Neural cell (in vitro differentiated cells): ENCODE measurements at regions not wholly inside any gene's neighbourhood (a gene's known extent, or its start where the extent isn't known, plus 50 kb on each side); places are given as distances from the start of the nearest gene placed in this dataset.

Source experiments
- H2AFZ ChIP-seq: fragments of 200-600, 300-800 bp; sonication (generic), shearing (Covaris generic); 2 replicates; pipeline ENCODE4 v1.6.0; 2014; ENCODE audit warnings: low read depth, mild to moderate bottlenecking, antibody characterized with exemption, low read length, moderate library complexity
- H3F3A ChIP-seq: fragments of 200-600 bp; shearing (Covaris generic); 2 replicates; pipeline ENCODE4 v1.6.1; 2016; ENCODE audit warnings: mild to moderate bottlenecking, moderate library complexity, mixed read lengths, antibody characterized with exemption, low read length; ENCODE audit not compliant: insufficient read depth, poor library complexity, severe bottlenecking
- H3K27ac ChIP-seq: fragments of 200-600, 300-800 bp; sonication (generic), shearing (Covaris generic); 2 replicates; pipeline ENCODE4 v1.5.1; 2014; ENCODE audit warnings: mild to moderate bottlenecking, low read length, moderate library complexity
- H3K27me3 ChIP-seq: fragments of 300-800, 200-600 bp; sonication (generic), shearing (Covaris generic); 2 replicates; pipeline ENCODE4 v1.6.0; 2014; ENCODE audit warnings: mild to moderate bottlenecking, low read depth, low read length, moderate library complexity; ENCODE audit not compliant: insufficient read depth
- H3K36me3 ChIP-seq: fragments of 300-800, 200-600 bp; sonication (generic), shearing (Covaris generic); 2 replicates; pipeline ENCODE4 v1.5.1; 2014; ENCODE audit warnings: mild to moderate bottlenecking, antibody characterized with exemption, low read length, moderate library complexity; ENCODE audit not compliant: insufficient read depth
- H3K4me2 ChIP-seq: fragments of 300-800, 200-600 bp; sonication (generic), shearing (Covaris generic); 2 replicates; pipeline ENCODE4 v1.6.0; 2014; ENCODE audit warnings: mild to moderate bottlenecking, low read length
- H3K4me3 ChIP-seq: fragments of 300-800, 200-600 bp; sonication (generic), shearing (Covaris generic); 2 replicates; pipeline ENCODE4 v1.5.1; 2014; ENCODE audit warnings: mild to moderate bottlenecking, low read length, moderate library complexity
- H3K79me2 ChIP-seq: fragments of 200-600 bp; shearing (Covaris generic); replicated peaks from 2 replicates; pipeline ENCODE4 v1.6.0; 2014; ENCODE audit warnings: mild to moderate bottlenecking, low read length, moderate library complexity; ENCODE audit not compliant: insufficient read depth
- H3K9ac ChIP-seq: fragments of 300-800, 200-600 bp; sonication (generic), shearing (Covaris generic); 2 replicates; pipeline ENCODE4 v1.6.1; 2016; ENCODE audit warnings: mild to moderate bottlenecking, low read length, mixed read lengths
- H3K9me2 ChIP-seq: fragments of 200-600 bp; shearing (Covaris generic); 2 replicates; pipeline ENCODE4 v1.6.1; 2016; ENCODE audit warnings: mild to moderate bottlenecking, low read length, mixed read lengths; ENCODE audit not compliant: insufficient read depth
- H3K9me3 ChIP-seq: fragments of 200-600, 300-800 bp; sonication (generic), shearing (Covaris generic); 2 replicates; pipeline ENCODE4 v1.6.1; 2016; ENCODE audit warnings: mild to moderate bottlenecking, mixed run types, low read length, moderate library complexity, mixed read lengths
- H4K20me1 ChIP-seq: fragments of 200-600 bp; shearing (Covaris generic); 2 replicates; pipeline ENCODE4 v1.6.1; 2016; ENCODE audit warnings: mild to moderate bottlenecking, mixed run types; ENCODE audit not compliant: insufficient read depth
- EP300 ChIP-seq: fragments of 450-650 bp; conservative IDR thresholded peaks from 2 replicates; pipeline ENCODE4 v1.6.1; 2014; ENCODE audit warnings: antibody characterized with exemption, mild to moderate bottlenecking, moderate library complexity; ENCODE audit not compliant: poor library complexity, severe bottlenecking
- EZH2 ChIP-seq: fragments of 200-600, 300-800 bp; shearing (Covaris generic), sonication (generic); IDR thresholded peaks from 2 replicates; pipeline ENCODE4 v1.6.1; 2014; ENCODE audit warnings: antibody characterized with exemption, low read length, borderline replicate concordance, mild to moderate bottlenecking; ENCODE audit not compliant: insufficient read depth, poor library complexity, severe bottlenecking
- MXI1 ChIP-seq: fragments of 450-650 bp; conservative IDR thresholded peaks from 2 replicates; pipeline ENCODE4 v1.6.1; 2014; ENCODE audit warnings: antibody characterized with exemption, mild to moderate bottlenecking; ENCODE audit not compliant: poor library complexity, severe bottlenecking
- POLR2AphosphoS5 ChIP-seq: IDR thresholded peaks from 2 replicates; pipeline ENCODE4 v1.6.1; 2012
- RAD21 ChIP-seq: fragments of 450-650 bp; conservative IDR thresholded peaks from 2 replicates; pipeline ENCODE4 v1.6.1; 2014; ENCODE audit warnings: antibody characterized with exemption, mild to moderate bottlenecking, moderate library complexity
- SMC3 ChIP-seq: fragments of 450-650 bp; conservative IDR thresholded peaks from 2 replicates; pipeline ENCODE4 v1.6.1; 2014; ENCODE audit warnings: antibody characterized with exemption, mild to moderate bottlenecking, moderate library complexity; ENCODE audit not compliant: poor library complexity
- TAF1 ChIP-seq: IDR thresholded peaks from 2 replicates; pipeline ENCODE4 v1.6.1; 2012; ENCODE audit warnings: low read depth
- TF ChIP-seq, protein P1 (sequence below): IDR thresholded peaks from 2 replicates; pipeline ENCODE4 v1.6.1; 2012; ENCODE audit warnings: borderline replicate concordance
- TF ChIP-seq, protein P2 (sequence below): fragments of 450-650 bp; IDR thresholded peaks from 2 replicates; pipeline ENCODE4 v1.5.1; 2014; ENCODE audit warnings: antibody characterized with exemption, mild to moderate bottlenecking, moderate library complexity; ENCODE audit not compliant: poor library complexity, severe bottlenecking

DNA sequence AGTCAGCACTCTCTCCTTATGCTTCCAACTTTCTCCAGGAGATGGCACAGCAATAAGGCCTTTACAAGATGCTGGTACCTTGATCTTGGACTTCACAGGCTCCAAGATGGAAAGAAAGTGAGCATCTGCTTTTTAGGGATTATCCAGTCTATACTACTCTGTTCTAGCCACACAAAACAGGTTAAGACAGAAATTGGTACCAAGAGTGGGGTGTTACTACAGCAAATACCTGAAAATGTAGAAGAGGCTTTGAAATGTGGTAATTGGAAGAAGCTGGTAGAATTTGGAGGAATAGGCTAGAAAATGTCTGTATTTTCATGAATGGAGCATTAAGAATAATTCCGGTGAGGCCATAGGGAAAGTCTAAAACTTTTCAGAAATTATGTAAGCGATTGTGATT, 484.8 kb upstream of the GRIA1 start:
- Histone ChIP-seq H4K20me1 (no peaks in the 10 kb centered on the region), H3K4me3 (no peak overlapping the region), H3K9me3 (peaks cover 8% of the 10 kb centered on the region)

DNA sequence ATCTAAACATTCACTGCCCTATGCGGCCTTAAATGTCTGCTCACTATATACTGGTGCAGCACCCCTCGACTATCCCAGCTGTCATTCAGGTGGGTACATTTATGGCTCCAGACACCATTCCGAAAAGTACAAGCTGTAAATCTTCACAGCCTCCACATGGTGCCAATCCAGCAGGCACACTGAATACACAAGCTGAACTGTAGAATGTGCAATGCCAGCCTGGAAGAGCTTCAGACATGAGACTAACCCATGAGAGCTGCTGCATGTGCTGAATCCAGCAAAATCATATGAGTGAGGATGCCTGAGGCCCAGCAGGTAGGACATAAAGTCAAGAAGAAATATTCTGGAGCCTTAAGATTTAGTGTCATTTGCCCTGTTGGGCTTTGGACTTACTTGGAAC, 483.8 kb upstream of the GRIA1 start:
- Histone ChIP-seq H3K9ac (no peak overlapping the region), H3F3A (no peaks in the 10 kb centered on the region), H2AFZ (no peak overlapping the region), H4K20me1 (no peaks in the 10 kb centered on the region), H3K9me3 (peaks cover 8% of the 10 kb centered on the region), H3K36me3 (no peaks in the 10 kb centered on the region), H3K9me2 (no peaks in the 10 kb centered on the region), H3K79me2 (no peaks in the 10 kb centered on the region), H3K4me2 (no peak overlapping the region), H3K27me3 (no peaks in the 10 kb centered on the region), H3K27ac (no peak overlapping the region), H3K4me3 (no peak overlapping the region)
- TF ChIP-seq RAD21 (no peak), POLR2AphosphoS5 (no peak), SMC3 (no peak), TAF1 (no peak), EP300 (no peak), EZH2 (no peak), MXI1 (no peak)
- TF ChIP-seq, protein P1, sequence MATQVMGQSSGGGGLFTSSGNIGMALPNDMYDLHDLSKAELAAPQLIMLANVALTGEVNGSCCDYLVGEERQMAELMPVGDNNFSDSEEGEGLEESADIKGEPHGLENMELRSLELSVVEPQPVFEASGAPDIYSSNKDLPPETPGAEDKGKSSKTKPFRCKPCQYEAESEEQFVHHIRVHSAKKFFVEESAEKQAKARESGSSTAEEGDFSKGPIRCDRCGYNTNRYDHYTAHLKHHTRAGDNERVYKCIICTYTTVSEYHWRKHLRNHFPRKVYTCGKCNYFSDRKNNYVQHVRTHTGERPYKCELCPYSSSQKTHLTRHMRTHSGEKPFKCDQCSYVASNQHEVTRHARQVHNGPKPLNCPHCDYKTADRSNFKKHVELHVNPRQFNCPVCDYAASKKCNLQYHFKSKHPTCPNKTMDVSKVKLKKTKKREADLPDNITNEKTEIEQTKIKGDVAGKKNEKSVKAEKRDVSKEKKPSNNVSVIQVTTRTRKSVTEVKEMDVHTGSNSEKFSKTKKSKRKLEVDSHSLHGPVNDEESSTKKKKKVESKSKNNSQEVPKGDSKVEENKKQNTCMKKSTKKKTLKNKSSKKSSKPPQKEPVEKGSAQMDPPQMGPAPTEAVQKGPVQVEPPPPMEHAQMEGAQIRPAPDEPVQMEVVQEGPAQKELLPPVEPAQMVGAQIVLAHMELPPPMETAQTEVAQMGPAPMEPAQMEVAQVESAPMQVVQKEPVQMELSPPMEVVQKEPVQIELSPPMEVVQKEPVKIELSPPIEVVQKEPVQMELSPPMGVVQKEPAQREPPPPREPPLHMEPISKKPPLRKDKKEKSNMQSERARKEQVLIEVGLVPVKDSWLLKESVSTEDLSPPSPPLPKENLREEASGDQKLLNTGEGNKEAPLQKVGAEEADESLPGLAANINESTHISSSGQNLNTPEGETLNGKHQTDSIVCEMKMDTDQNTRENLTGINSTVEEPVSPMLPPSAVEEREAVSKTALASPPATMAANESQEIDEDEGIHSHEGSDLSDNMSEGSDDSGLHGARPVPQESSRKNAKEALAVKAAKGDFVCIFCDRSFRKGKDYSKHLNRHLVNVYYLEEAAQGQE, result no peak
- TF ChIP-seq, protein P2, sequence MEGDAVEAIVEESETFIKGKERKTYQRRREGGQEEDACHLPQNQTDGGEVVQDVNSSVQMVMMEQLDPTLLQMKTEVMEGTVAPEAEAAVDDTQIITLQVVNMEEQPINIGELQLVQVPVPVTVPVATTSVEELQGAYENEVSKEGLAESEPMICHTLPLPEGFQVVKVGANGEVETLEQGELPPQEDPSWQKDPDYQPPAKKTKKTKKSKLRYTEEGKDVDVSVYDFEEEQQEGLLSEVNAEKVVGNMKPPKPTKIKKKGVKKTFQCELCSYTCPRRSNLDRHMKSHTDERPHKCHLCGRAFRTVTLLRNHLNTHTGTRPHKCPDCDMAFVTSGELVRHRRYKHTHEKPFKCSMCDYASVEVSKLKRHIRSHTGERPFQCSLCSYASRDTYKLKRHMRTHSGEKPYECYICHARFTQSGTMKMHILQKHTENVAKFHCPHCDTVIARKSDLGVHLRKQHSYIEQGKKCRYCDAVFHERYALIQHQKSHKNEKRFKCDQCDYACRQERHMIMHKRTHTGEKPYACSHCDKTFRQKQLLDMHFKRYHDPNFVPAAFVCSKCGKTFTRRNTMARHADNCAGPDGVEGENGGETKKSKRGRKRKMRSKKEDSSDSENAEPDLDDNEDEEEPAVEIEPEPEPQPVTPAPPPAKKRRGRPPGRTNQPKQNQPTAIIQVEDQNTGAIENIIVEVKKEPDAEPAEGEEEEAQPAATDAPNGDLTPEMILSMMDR, result no peak

More for the DNA sequence above, 484.8 kb upstream of the GRIA1 start:
- no peaks in the 10 kb centered on the region for H3K36me3 ChIP-seq
- no peak overlapping the region for H2AFZ ChIP-seq
- H3K9ac ChIP-seq, result no peak overlapping the region
- no peaks in the 10 kb centered on the region for H3K27me3 ChIP-seq
- H3K27ac ChIP-seq, result no peak overlapping the region
- H3K9me2 ChIP-seq, result no peaks in the 10 kb centered on the region
- TF ChIP-seq, protein P1, result no peak
- TF ChIP-seq RAD21 (no peak), MXI1 (no peak)
- H3K79me2 ChIP-seq, result no peaks in the 10 kb centered on the region
- H3F3A ChIP-seq, result no peaks in the 10 kb centered on the region
- no peak overlapping the region for H3K4me2 ChIP-seq
